A549 (cell line): ENCODE measurements at regions not wholly inside any gene's neighbourhood (a gene's known extent, or its start where the extent isn't known, plus 50 kb on each side); places are given as distances from the start of the nearest gene placed in this dataset.

Experiments
- ATAC-seq, 2 experiments: fragments of 200-7000 bp in 1 of 2; fragments of >200 bp in 1 of 2; cut with Nextera tagmentation in 1 of 2; cut with Tn5 transposase in 1 of 2; 3 replicates each; pipeline versions ENCODE4 v1.8.0 to v1.9.1; 2018 to 2020; ENCODE audit warnings: mild to moderate bottlenecking in 1 of 2, moderate library complexity in 1 of 2
- CTCF ChIA-PET: fragments of 300-600 bp; sonication (Branson Sonifier 250); formaldehyde crosslinking; extraction: SDS; loops from one replicate; lab custom pipeline; 2021; ENCODE audit warnings: antibody characterized with exemption, inconsistent platforms; lab: Yijun Ruan, JAX
- POLR2A ChIA-PET: fragments of 350-600 bp; formaldehyde crosslinking; extraction: SDS; loops from one replicate; lab custom pipeline; 2021; ENCODE audit warnings: antibody characterized with exemption, inconsistent platforms; lab: Yijun Ruan, JAX
- DNase-seq, 2 experiments: peaks; one replicate each; pipeline versions ENCODE4 v3.0.0 to v3.0.0-alpha.2; 2011 to 2016; ENCODE audit warnings: low read depth in 1 of 2, low spot score in 1 of 2
- FAIRE-seq: peaks from 2 replicates; lab custom pipeline; 2011; peaks lifted over from hg19 to GRCh38; lab: Jason Lieb, UNC
- H3K27ac ChIP-seq, 2 experiments: fragments of >200 bp; sonication (Bioruptor Twin); formaldehyde crosslinking; 3 replicates each; pipeline ENCODE4 v1.5.1; 2016 to 2017
- H3K4me1 ChIP-seq: fragments of >200 bp; sonication (Bioruptor Twin); formaldehyde crosslinking; 3 replicates; pipeline ENCODE4 v1.6.1; 2016
- H3K4me2 ChIP-seq: fragments of >200 bp; sonication (Bioruptor Twin); formaldehyde crosslinking; 3 replicates; pipeline ENCODE4 v1.6.1; 2016
- H3K4me3 ChIP-seq: fragments of >200 bp; sonication (Bioruptor Twin); formaldehyde crosslinking; 3 replicates; pipeline ENCODE4 v1.5.1; 2016
- H3K9me3 ChIP-seq: fragments of >200 bp; sonication (Bioruptor Twin); formaldehyde crosslinking; 3 replicates; pipeline ENCODE4 v1.6.1; 2016
- CBX2 ChIP-seq: fragments of 200-600 bp; sonication (generic); IDR thresholded peaks from 2 replicates; pipeline ENCODE4 v1.6.1; 2016; ENCODE audit warnings: low read depth, mild to moderate bottlenecking, borderline replicate concordance
- CBX8 ChIP-seq: fragments of 200-600 bp; sonication (generic); IDR thresholded peaks from 2 replicates; pipeline ENCODE4 v1.6.1; 2016
- CHD2 ChIP-seq: fragments of 150-350 bp; IDR thresholded peaks from 2 replicates; pipeline ENCODE4 v1.6.1; 2014; ENCODE audit warnings: low read length; ENCODE audit not compliant: partially characterized antibody
- EHF ChIP-seq: fragments of 250-450 bp; sonication (Bioruptor Pico); IDR thresholded peaks from 2 replicates; pipeline ENCODE4 v1.5.0; 2020; ENCODE audit warnings: mild to moderate bottlenecking
- EHMT2 ChIP-seq: fragments of 200-600 bp; sonication (generic); IDR thresholded peaks from 2 replicates; pipeline ENCODE4 v1.6.1; 2016; ENCODE audit warnings: antibody characterized with exemption, low read depth, mild to moderate bottlenecking, moderate library complexity
- ESRRA ChIP-seq: fragments of 150-350 bp; IDR thresholded peaks from 2 replicates; pipeline ENCODE4 v1.6.1; 2014; ENCODE audit warnings: mild to moderate bottlenecking, low read length, borderline replicate concordance
- FOSL2 ChIP-seq, 2 experiments: fragments of 450-650 bp in 1 of 2; fragments of >200 bp in 1 of 2; sonication (Bioruptor Twin) in 1 of 2; formaldehyde crosslinking; IDR thresholded peaks; 2 replicates each; pipeline versions ENCODE4 v1.5.0 to v1.6.1; 2016 to 2020; ENCODE audit warnings: mild to moderate bottlenecking in 1 of 2, moderate library complexity in 1 of 2
- HOXA7 ChIP-seq: fragments of 250-450 bp; sonication (Bioruptor Pico); IDR thresholded peaks from 2 replicates; pipeline ENCODE4 v1.5.0; 2020; ENCODE audit warnings: mild to moderate bottlenecking, moderate library complexity
- JUN ChIP-seq, 2 experiments: fragments of >200 bp; sonication (Bioruptor Twin); formaldehyde crosslinking; IDR thresholded peaks; 2 replicates in 1 of 2; 3 replicates in 1 of 2; pipeline ENCODE4 v1.6.1; 2016 to 2017
- JUNB ChIP-seq: fragments of >200 bp; sonication (Bioruptor Twin); formaldehyde crosslinking; IDR thresholded peaks from 2 replicates; pipeline ENCODE4 v1.6.1; 2016
- KDM5A ChIP-seq: fragments of 200-600 bp; sonication (generic); IDR thresholded peaks from 2 replicates; pipeline ENCODE4 v1.6.1; 2016; ENCODE audit warnings: antibody characterized with exemption, mild to moderate bottlenecking
- MAFK ChIP-seq: fragments of 450-650 bp; IDR thresholded peaks from 2 replicates; pipeline ENCODE4 v1.6.1; 2014; ENCODE audit not compliant: partially characterized antibody
- MAZ ChIP-seq: fragments of 150-350 bp; IDR thresholded peaks from 2 replicates; pipeline ENCODE4 v1.6.1; 2014; ENCODE audit warnings: antibody characterized with exemption, low read depth, low read length, borderline replicate concordance
- NPAS2 ChIP-seq: fragments of 250-450 bp; sonication (Bioruptor Pico); IDR thresholded peaks from 2 replicates; pipeline ENCODE4 v1.8.0; 2022; ENCODE audit warnings: mild to moderate bottlenecking, moderate library complexity, borderline replicate concordance
- PHF8 ChIP-seq: fragments of 200-600 bp; sonication (generic); IDR thresholded peaks from 2 replicates; pipeline ENCODE4 v1.6.1; 2016; ENCODE audit warnings: low read depth, mild to moderate bottlenecking, antibody characterized with exemption, moderate library complexity, borderline replicate concordance
- POLR2AphosphoS2 ChIP-seq: conservative IDR thresholded peaks from 2 replicates; pipeline ENCODE4 v1.6.1; 2012; ENCODE audit warnings: low read length, improper control_type of control experiment, inconsistent platforms
- RCOR1 ChIP-seq: fragments of 150-350 bp; IDR thresholded peaks from 2 replicates; pipeline ENCODE4 v1.6.1; 2014; ENCODE audit warnings: antibody characterized with exemption, low read length, low read depth
- RNF2 ChIP-seq: fragments of 200-600 bp; sonication (generic); IDR thresholded peaks from 2 replicates; pipeline ENCODE4 v1.6.1; 2016; ENCODE audit warnings: low read depth, mild to moderate bottlenecking, antibody characterized with exemption, moderate library complexity, borderline replicate concordance
- SREBF2 ChIP-seq: fragments of 450-650 bp; IDR thresholded peaks from 2 replicates; pipeline ENCODE4 v1.6.1; 2014; ENCODE audit warnings: mild to moderate bottlenecking, moderate library complexity
- ZFP36 ChIP-seq: fragments of 450-650 bp; IDR thresholded peaks from 2 replicates; pipeline ENCODE4 v1.6.1; 2014; ENCODE audit warnings: borderline replicate concordance; ENCODE audit not compliant: partially characterized antibody
- ZNF302 ChIP-seq: fragments of 250-450 bp; sonication (Bioruptor Pico); IDR thresholded peaks from 2 replicates; pipeline ENCODE4 v1.9.0; 2021; ENCODE audit warnings: inconsistent platforms, mild to moderate bottlenecking, moderate library complexity
- WGBS: methylation state at CpG from one replicate; pipeline ENCODE4 v1.1.6; 2017; ENCODE audit errors: missing lambda C conversion rate; 5-methylcytosine and 5-hydroxymethylcytosine counted together
- TF ChIP-seq, protein P1 (sequence below): fragments of >200 bp; sonication (Bioruptor Twin); formaldehyde crosslinking; IDR thresholded peaks from 3 replicates; pipeline ENCODE4 v1.5.1; 2016
- TF ChIP-seq, protein P2 (sequence below): fragments of 200-600 bp; sonication (generic); IDR thresholded peaks from 2 replicates; pipeline ENCODE4 v1.6.1; 2016; ENCODE audit warnings: antibody characterized with exemption, mild to moderate bottlenecking, moderate library complexity
- TF ChIP-seq, protein P3 (sequence below): IDR thresholded peaks from 2 replicates; pipeline ENCODE4 v1.6.1; 2012
- TF ChIP-seq, protein P4 (sequence below): fragments of >200 bp; sonication (Bioruptor Twin); formaldehyde crosslinking; IDR thresholded peaks from 2 replicates; pipeline ENCODE4 v1.6.1; 2016

DNA sequence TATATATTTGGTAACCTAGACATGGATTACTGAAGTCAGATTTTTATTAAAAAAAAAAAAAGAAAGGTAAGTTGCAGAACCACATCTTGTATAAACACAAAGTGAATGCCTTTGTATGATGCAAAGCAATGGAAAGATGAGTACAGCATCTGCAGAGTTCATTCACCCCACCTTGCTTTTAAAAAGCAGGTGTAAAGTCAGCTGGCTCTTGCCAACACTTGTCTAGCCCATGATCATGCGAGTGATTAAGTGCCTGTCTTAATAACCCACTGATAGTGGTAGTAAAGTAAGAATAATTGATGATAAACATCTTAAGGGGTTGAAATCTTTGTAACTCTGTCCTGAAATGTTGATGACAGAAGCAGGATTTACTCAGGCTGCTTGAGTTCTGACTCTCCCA lies 710.4 kb downstream of the EFNB2 start (continued):
- TF ChIP-seq, protein P1, sequence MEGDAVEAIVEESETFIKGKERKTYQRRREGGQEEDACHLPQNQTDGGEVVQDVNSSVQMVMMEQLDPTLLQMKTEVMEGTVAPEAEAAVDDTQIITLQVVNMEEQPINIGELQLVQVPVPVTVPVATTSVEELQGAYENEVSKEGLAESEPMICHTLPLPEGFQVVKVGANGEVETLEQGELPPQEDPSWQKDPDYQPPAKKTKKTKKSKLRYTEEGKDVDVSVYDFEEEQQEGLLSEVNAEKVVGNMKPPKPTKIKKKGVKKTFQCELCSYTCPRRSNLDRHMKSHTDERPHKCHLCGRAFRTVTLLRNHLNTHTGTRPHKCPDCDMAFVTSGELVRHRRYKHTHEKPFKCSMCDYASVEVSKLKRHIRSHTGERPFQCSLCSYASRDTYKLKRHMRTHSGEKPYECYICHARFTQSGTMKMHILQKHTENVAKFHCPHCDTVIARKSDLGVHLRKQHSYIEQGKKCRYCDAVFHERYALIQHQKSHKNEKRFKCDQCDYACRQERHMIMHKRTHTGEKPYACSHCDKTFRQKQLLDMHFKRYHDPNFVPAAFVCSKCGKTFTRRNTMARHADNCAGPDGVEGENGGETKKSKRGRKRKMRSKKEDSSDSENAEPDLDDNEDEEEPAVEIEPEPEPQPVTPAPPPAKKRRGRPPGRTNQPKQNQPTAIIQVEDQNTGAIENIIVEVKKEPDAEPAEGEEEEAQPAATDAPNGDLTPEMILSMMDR = no peak
- TF ChIP-seq CBX8 (no peak), HOXA7 (CRISPR knock-in tag) (no peak)
- TF ChIP-seq, protein P2, sequence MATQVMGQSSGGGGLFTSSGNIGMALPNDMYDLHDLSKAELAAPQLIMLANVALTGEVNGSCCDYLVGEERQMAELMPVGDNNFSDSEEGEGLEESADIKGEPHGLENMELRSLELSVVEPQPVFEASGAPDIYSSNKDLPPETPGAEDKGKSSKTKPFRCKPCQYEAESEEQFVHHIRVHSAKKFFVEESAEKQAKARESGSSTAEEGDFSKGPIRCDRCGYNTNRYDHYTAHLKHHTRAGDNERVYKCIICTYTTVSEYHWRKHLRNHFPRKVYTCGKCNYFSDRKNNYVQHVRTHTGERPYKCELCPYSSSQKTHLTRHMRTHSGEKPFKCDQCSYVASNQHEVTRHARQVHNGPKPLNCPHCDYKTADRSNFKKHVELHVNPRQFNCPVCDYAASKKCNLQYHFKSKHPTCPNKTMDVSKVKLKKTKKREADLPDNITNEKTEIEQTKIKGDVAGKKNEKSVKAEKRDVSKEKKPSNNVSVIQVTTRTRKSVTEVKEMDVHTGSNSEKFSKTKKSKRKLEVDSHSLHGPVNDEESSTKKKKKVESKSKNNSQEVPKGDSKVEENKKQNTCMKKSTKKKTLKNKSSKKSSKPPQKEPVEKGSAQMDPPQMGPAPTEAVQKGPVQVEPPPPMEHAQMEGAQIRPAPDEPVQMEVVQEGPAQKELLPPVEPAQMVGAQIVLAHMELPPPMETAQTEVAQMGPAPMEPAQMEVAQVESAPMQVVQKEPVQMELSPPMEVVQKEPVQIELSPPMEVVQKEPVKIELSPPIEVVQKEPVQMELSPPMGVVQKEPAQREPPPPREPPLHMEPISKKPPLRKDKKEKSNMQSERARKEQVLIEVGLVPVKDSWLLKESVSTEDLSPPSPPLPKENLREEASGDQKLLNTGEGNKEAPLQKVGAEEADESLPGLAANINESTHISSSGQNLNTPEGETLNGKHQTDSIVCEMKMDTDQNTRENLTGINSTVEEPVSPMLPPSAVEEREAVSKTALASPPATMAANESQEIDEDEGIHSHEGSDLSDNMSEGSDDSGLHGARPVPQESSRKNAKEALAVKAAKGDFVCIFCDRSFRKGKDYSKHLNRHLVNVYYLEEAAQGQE = no peak

DNA sequence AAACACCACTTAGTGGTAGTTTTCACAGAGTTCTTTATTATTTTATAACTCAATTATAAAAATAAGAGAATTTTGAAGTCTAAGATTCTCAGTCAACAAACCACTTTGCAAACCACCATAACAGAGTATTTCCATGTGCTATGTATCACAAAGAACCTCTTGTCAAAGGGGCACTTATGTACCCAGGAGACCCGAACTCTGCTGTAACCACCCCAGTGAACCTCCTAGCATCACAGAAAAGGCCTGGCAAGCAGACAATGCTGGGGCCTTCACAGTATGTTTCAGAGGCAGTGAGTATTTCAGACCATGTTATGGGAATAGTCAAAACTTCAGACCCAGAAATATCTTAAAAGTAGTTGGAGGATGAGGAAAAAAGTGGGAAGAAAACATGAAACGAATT lies 714.1 kb downstream of the EFNB2 start:
- no peak overlapping the region for H3K27ac ChIP-seq
- H3K4me1 ChIP-seq = no peaks in the 10 kb centered on the region
- 45% methylated on average over 2 of the region's 2 CpGs for WGBS
- no peaks in the 10 kb centered on the region for H3K9me3 ChIP-seq
- ChIA-PET CTCF (no interaction called here), POLR2A (no interaction called here)
- DNase-seq (no peak), FAIRE-seq (no peak), ATAC-seq (no peak)
- H3K4me2 ChIP-seq = no peak overlapping the region
- H3K4me3 ChIP-seq = no peak overlapping the region
- no peak for TF ChIP-seq POLR2AphosphoS2

DNA sequence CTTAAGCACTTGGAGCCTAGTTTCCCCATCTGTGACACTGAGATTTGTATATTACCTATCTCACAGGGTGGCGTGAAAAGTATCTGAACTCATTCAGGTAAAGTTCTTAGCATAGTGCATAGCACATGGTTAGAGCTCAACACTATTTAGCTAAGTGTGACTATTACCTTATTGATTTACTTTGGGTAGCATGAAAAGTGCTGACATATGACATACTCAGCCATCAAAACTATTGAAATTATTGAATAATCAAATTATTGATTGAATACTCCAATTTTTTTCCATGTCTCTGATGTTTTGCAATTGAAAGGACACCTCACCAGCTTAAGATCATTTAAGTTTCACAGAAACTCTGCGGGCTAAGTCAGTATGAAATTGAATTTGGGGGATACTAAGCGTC lies 715.0 kb downstream of the EFNB2 start:
- ATAC-seq (no peak), FAIRE-seq (no peak), DNase-seq (no peak)
- TF ChIP-seq EHF (CRISPR knock-in tag) = no peak
- TF ChIP-seq ZFP36 = no peak
- no peak for TF ChIP-seq RCOR1
- TF ChIP-seq, protein P3, sequence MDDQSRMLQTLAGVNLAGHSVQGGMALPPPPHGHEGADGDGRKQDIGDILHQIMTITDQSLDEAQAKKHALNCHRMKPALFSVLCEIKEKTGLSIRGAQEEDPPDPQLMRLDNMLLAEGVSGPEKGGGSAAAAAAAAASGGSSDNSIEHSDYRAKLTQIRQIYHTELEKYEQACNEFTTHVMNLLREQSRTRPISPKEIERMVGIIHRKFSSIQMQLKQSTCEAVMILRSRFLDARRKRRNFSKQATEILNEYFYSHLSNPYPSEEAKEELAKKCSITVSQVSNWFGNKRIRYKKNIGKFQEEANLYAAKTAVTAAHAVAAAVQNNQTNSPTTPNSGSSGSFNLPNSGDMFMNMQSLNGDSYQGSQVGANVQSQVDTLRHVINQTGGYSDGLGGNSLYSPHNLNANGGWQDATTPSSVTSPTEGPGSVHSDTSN = no peak
- TF ChIP-seq MAFK = peak; percentile 66
- H3K4me3 ChIP-seq = no peak overlapping the region
- H3K9me3 ChIP-seq = no peaks in the 10 kb centered on the region
- no peak overlapping the region for H3K27ac ChIP-seq
- 40% methylated on average over 3 of the region's 3 CpGs for WGBS
- ChIA-PET POLR2A (no interaction called here), CTCF (no interaction called here)
- H3K4me1 ChIP-seq = no peaks in the 10 kb centered on the region
- no peak overlapping the region for H3K4me2 ChIP-seq

DNA sequence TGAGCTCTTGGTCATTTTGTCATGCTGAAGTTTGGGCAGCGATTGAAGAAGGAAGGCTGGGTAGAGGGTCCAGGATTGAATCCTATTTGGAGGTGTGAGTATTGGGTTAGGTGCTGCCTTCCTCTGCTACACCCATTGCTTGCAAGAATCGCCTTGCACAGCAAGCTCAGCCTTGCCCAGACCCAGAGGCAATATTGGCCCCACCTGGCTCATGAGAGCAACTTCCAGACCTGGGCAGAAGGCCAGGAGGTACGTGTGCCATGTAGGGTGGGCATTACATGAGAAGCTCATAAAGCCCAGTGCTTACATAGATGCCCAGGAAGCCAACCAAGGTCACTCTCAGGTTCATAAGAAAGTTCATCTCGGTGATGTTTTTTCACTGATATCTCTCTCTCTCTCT lies 718.0 kb downstream of the EFNB2 start:
- Histone ChIP-seq H3K9me3 (no peaks in the 10 kb centered on the region), H3K27ac (no peak overlapping the region)

DNA sequence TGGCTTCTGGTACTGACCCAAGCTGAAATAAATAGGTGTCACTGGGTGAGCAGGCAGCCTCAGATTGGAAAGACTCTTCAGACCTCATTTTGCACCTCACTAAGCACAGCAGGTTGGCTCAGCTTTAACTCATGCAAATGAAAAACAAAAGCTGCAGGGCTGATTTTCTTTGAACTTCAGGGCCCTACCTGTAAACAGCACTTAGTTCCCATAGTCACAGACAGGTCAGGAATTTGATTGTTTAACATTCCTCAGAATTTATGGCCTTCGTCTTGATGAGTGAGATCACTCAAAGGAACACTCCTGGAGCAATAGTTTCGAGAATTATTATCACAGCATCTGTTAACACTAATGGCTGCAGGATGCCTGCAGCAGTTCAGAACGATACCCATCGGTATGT lies 718.5 kb downstream of the EFNB2 start:
- ATAC-seq (no peak), FAIRE-seq (no peak), DNase-seq (no peak)
- POLR2A ChIA-PET = no interaction called here
- WGBS = 29% methylated on average over 4 of the region's 4 CpGs
- Histone ChIP-seq H3K27ac (no peak overlapping the region), H3K4me2 (no peak overlapping the region), H3K4me3 (no peak overlapping the region), H3K4me1 (no peaks in the 10 kb centered on the region), H3K9me3 (no peaks in the 10 kb centered on the region)
- CTCF ChIA-PET = no interaction called here
- TF ChIP-seq RNF2 (no peak), FOSL2 (IDR thresholded peaks at IDR 0.05) (no peak), FOSL2 (CRISPR knock-in tag; IDR thresholded peaks at IDR 0.05) (no peak), JUNB (no peak), ESRRA (no peak), EHF (CRISPR knock-in tag) (no peak), CBX2 (no peak), MAZ (no peak), KDM5A (no peak), CBX8 (no peak), ZFP36 (no peak), SREBF2 (no peak), EHMT2 (no peak), ZNF302 (CRISPR knock-in tag) (no peak), JUN (IDR thresholded peaks at IDR 0.05) (no peak), CHD2 (no peak)
- TF ChIP-seq, protein P4, sequence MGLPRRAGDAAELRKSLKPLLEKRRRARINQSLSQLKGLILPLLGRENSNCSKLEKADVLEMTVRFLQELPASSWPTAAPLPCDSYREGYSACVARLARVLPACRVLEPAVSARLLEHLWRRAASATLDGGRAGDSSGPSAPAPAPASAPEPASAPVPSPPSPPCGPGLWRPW = no peak

More for the DNA sequence above, 718.0 kb downstream of the EFNB2 start:
- TF ChIP-seq NPAS2 (CRISPR knock-in tag) = no peak
- TF ChIP-seq HOXA7 (CRISPR knock-in tag) = no peak
- no peak for TF ChIP-seq PHF8
- POLR2A ChIA-PET = no interaction called here
- Histone ChIP-seq H3K4me2 (no peak overlapping the region), H3K4me1 (no peaks in the 10 kb centered on the region), H3K4me3 (no peak overlapping the region)
- ATAC-seq = no peak
- WGBS = 27% methylated on average over 4 of the region's 4 CpGs
- no peak for FAIRE-seq
- CTCF ChIA-PET = no interaction called here
- DNase-seq = no peak
